ENCODE measurements at regions not wholly inside any gene's neighbourhood (a gene's known extent, or its start where the extent isn't known, plus 50 kb on each side); places are given as distances from the start of the nearest gene placed in this dataset.
A peak's percentile ranks its signal among the peaks of the same experiment; 100 is the strongest.
"Not testable (repeated sequence)": the region's sequence is repeated elsewhere in the genome, so short reads cannot be mapped to it uniquely, and the experiment has no call there.

DNA sequence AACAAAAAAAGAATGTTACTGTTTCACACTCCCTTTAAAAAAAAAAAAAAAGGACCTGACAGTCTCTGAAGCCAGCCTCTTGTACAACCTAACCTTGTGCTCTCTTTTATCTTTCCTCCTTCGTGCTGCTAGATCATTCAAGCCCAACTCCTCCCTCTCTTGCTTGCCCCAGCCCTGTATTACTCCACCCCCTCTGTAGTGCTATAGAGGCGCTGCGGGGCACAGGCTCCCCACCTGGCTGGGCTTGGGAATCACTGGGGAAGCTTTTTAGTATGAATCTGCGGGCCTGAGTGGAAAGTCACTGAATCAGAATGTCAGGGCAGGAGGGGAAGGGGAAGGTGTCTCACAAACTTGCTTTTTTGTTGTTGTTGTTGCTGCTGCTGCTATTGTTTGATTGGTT lies 383.7 kb upstream of the CAMK1G start:
- Histone ChIP-seq H2AFZ (ENCODE audit: low read depth, low read length) (no peak overlapping the region), H3K27me3 (ENCODE audit: insufficient read depth, low read length, poor library complexity) (peaks cover 5% of the 10 kb centered on the region), H3K4me2 (ENCODE audit: insufficient read depth, low read length) (no peak overlapping the region), H3K79me2 (ENCODE audit: insufficient read depth, low read length) (no peaks in the 10 kb centered on the region), H3K36me3 (ENCODE audit: insufficient read depth, low read length) (no peaks in the 10 kb centered on the region), H3K27ac (ENCODE audit: low read length) (no peak overlapping the region), H4K20me1 (ENCODE audit: insufficient read depth, low read length) (no peaks in the 10 kb centered on the region), H3K9me3 (ENCODE audit: insufficient read depth, low read length, severe bottlenecking) (peaks cover 26% of the 10 kb centered on the region), H3K4me1 (ENCODE audit: insufficient read depth, low read length) (no peaks in the 10 kb centered on the region), H3K4me3 (ENCODE audit: low read depth in 1 of 2, low read length in 2 of 2) (no peak overlapping the region), H3K9ac (ENCODE audit: low read depth, low read length) (no peak overlapping the region)
- ATAC-seq (ENCODE audit: insufficient read depth, low read depth) (peak; percentile 58; the same call in 2 of the 3 replicates), DNase-seq (no peak)
- TF ChIP-seq EZH2 (IDR thresholded peaks at IDR 0.05; ENCODE audit: borderline replicate concordance, low read depth, low read length, severe bottlenecking), result no peak
- TF ChIP-seq, protein P1, sequence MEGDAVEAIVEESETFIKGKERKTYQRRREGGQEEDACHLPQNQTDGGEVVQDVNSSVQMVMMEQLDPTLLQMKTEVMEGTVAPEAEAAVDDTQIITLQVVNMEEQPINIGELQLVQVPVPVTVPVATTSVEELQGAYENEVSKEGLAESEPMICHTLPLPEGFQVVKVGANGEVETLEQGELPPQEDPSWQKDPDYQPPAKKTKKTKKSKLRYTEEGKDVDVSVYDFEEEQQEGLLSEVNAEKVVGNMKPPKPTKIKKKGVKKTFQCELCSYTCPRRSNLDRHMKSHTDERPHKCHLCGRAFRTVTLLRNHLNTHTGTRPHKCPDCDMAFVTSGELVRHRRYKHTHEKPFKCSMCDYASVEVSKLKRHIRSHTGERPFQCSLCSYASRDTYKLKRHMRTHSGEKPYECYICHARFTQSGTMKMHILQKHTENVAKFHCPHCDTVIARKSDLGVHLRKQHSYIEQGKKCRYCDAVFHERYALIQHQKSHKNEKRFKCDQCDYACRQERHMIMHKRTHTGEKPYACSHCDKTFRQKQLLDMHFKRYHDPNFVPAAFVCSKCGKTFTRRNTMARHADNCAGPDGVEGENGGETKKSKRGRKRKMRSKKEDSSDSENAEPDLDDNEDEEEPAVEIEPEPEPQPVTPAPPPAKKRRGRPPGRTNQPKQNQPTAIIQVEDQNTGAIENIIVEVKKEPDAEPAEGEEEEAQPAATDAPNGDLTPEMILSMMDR (IDR thresholded peaks at IDR 0.05; ENCODE audit: borderline replicate concordance, extremely low read depth, low read length, poor library complexity, severe bottlenecking), result no peak

DNA sequence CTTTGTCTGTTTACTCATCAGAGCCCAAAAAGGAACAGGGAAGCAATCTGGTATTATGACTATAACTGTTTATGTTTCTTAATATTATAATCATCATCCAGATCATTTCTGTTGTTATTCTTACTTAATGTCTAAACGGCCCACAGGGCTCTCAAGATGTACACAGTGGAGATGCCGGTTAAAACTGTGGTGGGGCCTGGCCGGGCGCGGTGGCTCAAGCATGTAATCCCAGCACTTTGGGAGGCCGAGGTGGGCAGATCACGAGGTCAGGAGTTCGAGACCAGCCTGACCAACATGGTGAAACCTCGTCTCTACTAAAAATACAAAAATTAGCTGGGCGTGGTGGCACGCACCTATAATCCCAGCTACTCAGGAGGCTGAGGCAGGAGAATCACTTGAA lies 381.2 kb upstream of the CAMK1G start:
- not testable (repeated sequence) for H3K9ac ChIP-seq (ENCODE audit: low read depth, low read length); H4K20me1 ChIP-seq (ENCODE audit: insufficient read depth, low read length); H3K27ac ChIP-seq (ENCODE audit: low read length); H3K9me3 ChIP-seq (ENCODE audit: insufficient read depth, low read length, severe bottlenecking); H3K79me2 ChIP-seq (ENCODE audit: insufficient read depth, low read length); H3K4me2 ChIP-seq (ENCODE audit: insufficient read depth, low read length); H3K4me1 ChIP-seq (ENCODE audit: insufficient read depth, low read length); H3K36me3 ChIP-seq (ENCODE audit: insufficient read depth, low read length); H2AFZ ChIP-seq (ENCODE audit: low read depth, low read length); H3K27me3 ChIP-seq (ENCODE audit: insufficient read depth, low read length, poor library complexity); DNase-seq; ATAC-seq (ENCODE audit: insufficient read depth, low read depth); H3K4me3 ChIP-seq (ENCODE audit: low read depth in 1 of 2, low read length in 2 of 2)

DNA sequence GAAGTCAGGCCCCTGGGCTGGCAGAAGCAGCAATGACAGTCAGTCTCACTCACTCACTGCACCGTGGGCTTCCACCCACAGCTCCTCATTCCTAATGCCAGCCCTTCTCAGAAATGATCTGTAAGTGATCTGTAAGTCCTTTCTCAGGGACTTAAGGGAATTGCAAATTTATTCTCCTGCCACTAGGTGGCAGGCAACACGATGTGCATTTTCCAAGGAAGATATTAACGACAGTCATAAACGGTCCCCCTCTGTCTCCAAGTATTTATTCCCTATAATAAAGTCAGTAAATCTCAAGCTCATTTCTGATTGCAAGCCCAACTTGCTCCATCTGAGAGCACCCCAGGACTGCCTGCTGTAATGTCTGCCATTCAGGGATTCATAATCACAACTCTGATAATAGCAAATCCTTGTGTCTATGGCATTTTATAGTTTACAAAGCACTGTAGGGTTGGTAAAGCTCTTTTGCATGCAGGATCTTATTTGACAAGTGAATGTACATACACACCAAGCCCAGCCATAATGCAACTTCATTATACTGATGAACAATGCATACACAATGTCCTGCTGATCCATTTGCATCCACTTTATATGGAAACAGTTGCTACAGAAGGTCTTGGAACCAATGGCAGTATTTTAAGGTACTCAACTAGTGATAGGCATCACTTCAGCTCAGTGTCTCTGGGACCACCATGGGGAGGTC lies 380.5 kb upstream of the CAMK1G start:
- no peak overlapping the region for H3K9ac ChIP-seq (ENCODE audit: low read depth, low read length)
- H3K27me3 ChIP-seq (ENCODE audit: insufficient read depth, low read length, poor library complexity), result peaks cover 5% of the 10 kb centered on the region
- no peak overlapping the region for H3K27ac ChIP-seq (ENCODE audit: low read length)
- H3K4me1 ChIP-seq (ENCODE audit: insufficient read depth, low read length), result no peaks in the 10 kb centered on the region
- H4K20me1 ChIP-seq (ENCODE audit: insufficient read depth, low read length), result no peaks in the 10 kb centered on the region
- no peaks in the 10 kb centered on the region for H3K36me3 ChIP-seq (ENCODE audit: insufficient read depth, low read length)
- no peak overlapping the region for H3K4me3 ChIP-seq (ENCODE audit: low read depth in 1 of 2, low read length in 2 of 2)
- no peak overlapping the region for H3K4me2 ChIP-seq (ENCODE audit: insufficient read depth, low read length)
- no peaks in the 10 kb centered on the region for H3K79me2 ChIP-seq (ENCODE audit: insufficient read depth, low read length)
- DNase-seq (peak; percentile 47), ATAC-seq (ENCODE audit: insufficient read depth, low read depth) (peak; percentile 81)
- no peaks in the 10 kb centered on the region for H3K9me3 ChIP-seq (ENCODE audit: insufficient read depth, low read length, severe bottlenecking)
- TF ChIP-seq, protein P1 (IDR thresholded peaks at IDR 0.05; ENCODE audit: borderline replicate concordance, extremely low read depth, low read length, poor library complexity, severe bottlenecking), result peak; percentile 85
- no peak for TF ChIP-seq EZH2 (IDR thresholded peaks at IDR 0.05; ENCODE audit: borderline replicate concordance, low read depth, low read length, severe bottlenecking)
- no peak overlapping the region for H2AFZ ChIP-seq (ENCODE audit: low read depth, low read length)

DNA sequence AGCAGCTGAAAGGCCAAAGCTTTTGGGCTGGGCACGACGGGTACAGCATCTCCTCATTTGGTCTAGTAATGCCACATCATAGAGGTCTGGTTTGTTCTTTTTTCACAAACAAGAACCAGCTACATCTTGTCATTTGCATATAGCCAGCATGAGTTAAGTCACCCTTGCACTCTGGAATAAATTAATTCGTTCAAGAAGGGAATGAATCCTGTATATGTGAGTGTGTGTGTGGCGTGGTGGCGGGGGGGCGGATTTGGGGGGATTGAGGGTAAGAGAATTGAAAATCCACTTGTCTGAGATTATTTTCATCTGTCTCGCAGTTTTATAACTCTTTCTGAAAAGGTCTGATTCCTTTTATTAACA lies 380.0 kb upstream of the CAMK1G start:
- Histone ChIP-seq H3K4me3 (ENCODE audit: low read depth in 1 of 2, low read length in 2 of 2) (no peak overlapping the region), H3K9me3 (ENCODE audit: insufficient read depth, low read length, severe bottlenecking) (no peaks in the 10 kb centered on the region), H3K36me3 (ENCODE audit: insufficient read depth, low read length) (no peaks in the 10 kb centered on the region), H3K4me1 (ENCODE audit: insufficient read depth, low read length) (no peaks in the 10 kb centered on the region), H3K9ac (ENCODE audit: low read depth, low read length) (no peak overlapping the region), H2AFZ (ENCODE audit: low read depth, low read length) (no peak overlapping the region), H3K27ac (ENCODE audit: low read length) (no peak overlapping the region), H3K79me2 (ENCODE audit: insufficient read depth, low read length) (no peaks in the 10 kb centered on the region), H3K4me2 (ENCODE audit: insufficient read depth, low read length) (no peak overlapping the region), H3K27me3 (ENCODE audit: insufficient read depth, low read length, poor library complexity) (peaks cover 5% of the 10 kb centered on the region), H4K20me1 (ENCODE audit: insufficient read depth, low read length) (no peaks in the 10 kb centered on the region)
- TF ChIP-seq, protein P1 (IDR thresholded peaks at IDR 0.05; ENCODE audit: borderline replicate concordance, extremely low read depth, low read length, poor library complexity, severe bottlenecking), result no peak
- TF ChIP-seq EZH2 (IDR thresholded peaks at IDR 0.05; ENCODE audit: borderline replicate concordance, low read depth, low read length, severe bottlenecking), result no peak
- ATAC-seq (ENCODE audit: insufficient read depth, low read depth) (no peak), DNase-seq (no peak)

Data from DND-41 (cell line).